ENCODE measurements at regions not wholly inside any gene's neighbourhood (a gene's known extent, or its start where the extent isn't known, plus 50 kb on each side); places are given as distances from the start of the nearest gene placed in this dataset.
A peak's percentile ranks its signal among the peaks of the same experiment; 100 is the strongest.

DNA sequence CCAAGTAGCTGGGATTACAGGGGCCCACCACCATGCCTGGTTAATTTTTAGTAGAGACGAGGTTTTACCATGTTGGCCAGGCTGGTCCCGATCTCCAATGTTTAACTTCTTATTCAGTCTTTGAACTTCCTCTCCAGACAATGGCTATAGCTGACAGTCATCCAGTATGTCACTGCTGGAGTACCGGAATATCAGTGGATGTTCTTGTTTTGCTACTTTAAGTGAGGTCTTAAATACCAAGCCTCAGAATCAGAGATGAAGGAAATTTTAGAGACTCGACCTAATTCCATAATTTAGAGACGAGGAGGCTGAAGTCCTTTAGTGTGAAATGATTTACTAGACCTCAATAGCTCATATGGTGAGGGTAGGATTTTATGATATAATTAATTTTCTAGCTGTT, 294.8 kb upstream of the KLF6 start:
- DNase-seq, result no peak
- H3K9me3 ChIP-seq (ENCODE audit: control insufficient read depth in 2 of 2, low read length in 2 of 2), result no peaks in the 10 kb centered on the region
- Mint-ChIP-seq H3K4me3 (peak overlapping the region in 3 of 4 donors; percentile 28 to 74 (median 47)), H3K9me3 (peaks cover 0 to 4% (median 0%) of the 10 kb centered on the region in 7 donors), H3K36me3 (peaks cover under 1% of the 10 kb centered on the region), H3K27ac (peak overlapping the region; percentile 80 to 94 (median 90)), H3K27me3 (no peaks in the 10 kb centered on the region), H3K4me1 (peaks cover 33 to 81% (median 52%) of the 10 kb centered on the region in 4 donors)
- peak overlapping the region; percentile 31 for H3K27ac ChIP-seq (ENCODE audit: insufficient read depth, low read length, poor library complexity, severe bottlenecking)
- no peaks in the 10 kb centered on the region for H3K36me3 ChIP-seq (ENCODE audit: control insufficient read depth, insufficient read depth, low read length)
- ATAC-seq (ENCODE audit: low read depth in 2 of 2), result no peak
- H3K4me3 ChIP-seq (ENCODE audit: low read depth, low read length), result peak overlapping the region; percentile 58
- H3K27me3 ChIP-seq (ENCODE audit: control insufficient read depth, insufficient read depth, low read length), result no peaks in the 10 kb centered on the region
- H3K4me1 ChIP-seq (ENCODE audit: control insufficient read depth, insufficient read depth, low read length, poor library complexity, severe bottlenecking), result peaks cover 52% of the 10 kb centered on the region

GRCh38 chr10:4077804-4078203, 292.8 kb upstream of the KLF6 start:
- H3K4me3 ChIP-seq (ENCODE audit: low read depth, low read length), result no peak overlapping the region
- H3K9me3 Mint-ChIP-seq, result peaks cover 0 to 4% (median 0%) of the 10 kb centered on the region in 7 donors
- no peak overlapping the region for H3K27ac ChIP-seq (ENCODE audit: insufficient read depth, low read length, poor library complexity, severe bottlenecking)
- peaks cover 66% of the 10 kb centered on the region for H3K4me1 ChIP-seq (ENCODE audit: control insufficient read depth, insufficient read depth, low read length, poor library complexity, severe bottlenecking)
- ATAC-seq (ENCODE audit: low read depth in 2 of 2) (no peak), DNase-seq (no peak)
- H3K36me3 Mint-ChIP-seq, result peaks cover 3% of the 10 kb centered on the region
- H3K4me1 Mint-ChIP-seq, result peaks cover 42 to 82% (median 58%) of the 10 kb centered on the region in 4 donors
- no peaks in the 10 kb centered on the region for H3K27me3 ChIP-seq (ENCODE audit: control insufficient read depth, insufficient read depth, low read length)
- no peaks in the 10 kb centered on the region for H3K9me3 ChIP-seq (ENCODE audit: control insufficient read depth in 2 of 2, low read length in 2 of 2)
- H3K4me3 Mint-ChIP-seq, result no peak overlapping the region
- peak overlapping the region; percentile 76 to 92 (median 81) for H3K27ac Mint-ChIP-seq
- no peaks in the 10 kb centered on the region for H3K36me3 ChIP-seq (ENCODE audit: control insufficient read depth, insufficient read depth, low read length)
- no peaks in the 10 kb centered on the region for H3K27me3 Mint-ChIP-seq

DNA sequence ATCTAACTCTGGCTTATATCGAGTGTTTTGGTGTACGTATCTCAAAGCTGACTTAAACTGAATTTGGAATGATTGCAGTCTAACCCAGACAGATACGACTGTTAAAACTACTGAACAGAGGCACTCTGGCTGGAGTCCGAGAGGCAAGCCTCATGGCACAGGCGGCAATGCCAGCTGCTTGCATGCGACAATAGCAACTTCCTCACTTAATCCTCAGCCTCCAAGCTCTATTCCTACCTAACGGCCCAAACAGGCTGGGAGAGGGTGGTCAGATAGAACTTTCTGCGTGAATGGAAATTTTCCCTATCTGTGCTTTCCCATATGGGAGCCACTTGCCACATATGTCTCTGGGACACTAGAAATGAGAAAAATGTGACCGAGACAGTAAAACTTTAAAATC, 292.0 kb upstream of the KLF6 start:
- Histone ChIP-seq H3K9me3 (ENCODE audit: control insufficient read depth in 2 of 2, low read length in 2 of 2) (no peaks in the 10 kb centered on the region), H3K27me3 (ENCODE audit: control insufficient read depth, insufficient read depth, low read length) (no peaks in the 10 kb centered on the region), H3K4me1 (ENCODE audit: control insufficient read depth, insufficient read depth, low read length, poor library complexity, severe bottlenecking) (peaks cover 66% of the 10 kb centered on the region), H3K36me3 (ENCODE audit: control insufficient read depth, insufficient read depth, low read length) (no peaks in the 10 kb centered on the region), H3K27ac (ENCODE audit: insufficient read depth, low read length, poor library complexity, severe bottlenecking) (no peak overlapping the region), H3K4me3 (ENCODE audit: low read depth, low read length) (no peak overlapping the region)
- Mint-ChIP-seq H3K4me1 (peaks cover 42 to 76% (median 53%) of the 10 kb centered on the region in 4 donors), H3K27ac (peak overlapping the region; percentile 76 to 81 (median 76)), H3K27me3 (no peaks in the 10 kb centered on the region), H3K9me3 (peaks cover 0 to 2% (median 0%) of the 10 kb centered on the region in 7 donors), H3K4me3 (no peak overlapping the region), H3K36me3 (peaks cover 3% of the 10 kb centered on the region)
- DNase-seq (no peak), ATAC-seq (ENCODE audit: low read depth in 2 of 2) (no peak)

GRCh38 chr10:4075443-4075842, 290.4 kb upstream of the KLF6 start:
- Mint-ChIP-seq H3K9me3 (peaks cover 0 to 2% (median 0%) of the 10 kb centered on the region in 7 donors), H3K27ac (peak overlapping the region; percentile 76 to 91 (median 85)), H3K4me1 (peaks cover 33 to 61% (median 42%) of the 10 kb centered on the region in 4 donors), H3K27me3 (no peaks in the 10 kb centered on the region), H3K36me3 (peaks cover 3% of the 10 kb centered on the region), H3K4me3 (peak overlapping the region; percentile 46 to 91 (median 73))
- Histone ChIP-seq H3K9me3 (ENCODE audit: control insufficient read depth in 2 of 2, low read length in 2 of 2) (no peaks in the 10 kb centered on the region), H3K4me3 (ENCODE audit: low read depth, low read length) (peak overlapping the region; percentile 55), H3K27ac (ENCODE audit: insufficient read depth, low read length, poor library complexity, severe bottlenecking) (no peak overlapping the region), H3K4me1 (ENCODE audit: control insufficient read depth, insufficient read depth, low read length, poor library complexity, severe bottlenecking) (peaks cover 53% of the 10 kb centered on the region), H3K27me3 (ENCODE audit: control insufficient read depth, insufficient read depth, low read length) (no peaks in the 10 kb centered on the region), H3K36me3 (ENCODE audit: control insufficient read depth, insufficient read depth, low read length) (no peaks in the 10 kb centered on the region)
- DNase-seq (no peak), ATAC-seq (ENCODE audit: low read depth in 2 of 2) (no peak)

- peak overlapping the region; percentile 46 to 91 (median 73) for H3K4me3 Mint-ChIP-seq
- Histone ChIP-seq H3K4me1 (ENCODE audit: control insufficient read depth, insufficient read depth, low read length, poor library complexity, severe bottlenecking) (peaks cover 46% of the 10 kb centered on the region), H3K27me3 (ENCODE audit: control insufficient read depth, insufficient read depth, low read length) (no peaks in the 10 kb centered on the region), H3K36me3 (ENCODE audit: control insufficient read depth, insufficient read depth, low read length) (no peaks in the 10 kb centered on the region), H3K9me3 (ENCODE audit: control insufficient read depth in 2 of 2, low read length in 2 of 2) (no peaks in the 10 kb centered on the region), H3K4me3 (ENCODE audit: low read depth, low read length) (peak overlapping the region; percentile 55), H3K27ac (ENCODE audit: insufficient read depth, low read length, poor library complexity, severe bottlenecking) (no peak overlapping the region)
- peak in 1 of 3 donors; percentile 44 for DNase-seq
- H3K27ac Mint-ChIP-seq, result peak overlapping the region; percentile 76 to 91 (median 85)
- no peaks in the 10 kb centered on the region for H3K27me3 Mint-ChIP-seq
- peaks cover 3% of the 10 kb centered on the region for H3K36me3 Mint-ChIP-seq
- peaks cover 0 to 2% (median 0%) of the 10 kb centered on the region in 7 donors for H3K9me3 Mint-ChIP-seq
- peaks cover 27 to 55% (median 35%) of the 10 kb centered on the region in 4 donors for H3K4me1 Mint-ChIP-seq
- peak; percentile 50 to 64 for ATAC-seq (ENCODE audit: low read depth in 2 of 2)
Observed at GRCh38 chr10:4074545-4075407, 289.8 kb upstream of the KLF6 start.

GRCh38 chr10:4073912-4074311, 288.9 kb upstream of the KLF6 start:
- Histone ChIP-seq H3K9me3 (ENCODE audit: control insufficient read depth in 2 of 2, low read length in 2 of 2) (no peaks in the 10 kb centered on the region), H3K4me1 (ENCODE audit: control insufficient read depth, insufficient read depth, low read length, poor library complexity, severe bottlenecking) (peaks cover 37% of the 10 kb centered on the region), H3K27ac (ENCODE audit: insufficient read depth, low read length, poor library complexity, severe bottlenecking) (no peak overlapping the region), H3K27me3 (ENCODE audit: control insufficient read depth, insufficient read depth, low read length) (no peaks in the 10 kb centered on the region), H3K36me3 (ENCODE audit: control insufficient read depth, insufficient read depth, low read length) (no peaks in the 10 kb centered on the region), H3K4me3 (ENCODE audit: low read depth, low read length) (no peak overlapping the region)
- no peak overlapping the region for H3K4me3 Mint-ChIP-seq
- DNase-seq, result no peak
- H3K27me3 Mint-ChIP-seq, result no peaks in the 10 kb centered on the region
- peaks cover 19 to 46% (median 27%) of the 10 kb centered on the region in 4 donors for H3K4me1 Mint-ChIP-seq
- peaks cover 3% of the 10 kb centered on the region for H3K36me3 Mint-ChIP-seq
- peaks cover 0 to 2% (median 0%) of the 10 kb centered on the region in 7 donors for H3K9me3 Mint-ChIP-seq
- ATAC-seq (ENCODE audit: low read depth in 2 of 2), result no peak
- H3K27ac Mint-ChIP-seq, result peak overlapping the region in 2 of 3 donors; percentile 32 to 91

GRCh38 chr10:4070921-4071660, 286.1 kb upstream of the KLF6 start:
- H3K36me3 ChIP-seq (ENCODE audit: control insufficient read depth, insufficient read depth, low read length), result no peaks in the 10 kb centered on the region
- no peaks in the 10 kb centered on the region for H3K9me3 ChIP-seq (ENCODE audit: control insufficient read depth in 2 of 2, low read length in 2 of 2)
- no peak overlapping the region for H3K27ac ChIP-seq (ENCODE audit: insufficient read depth, low read length, poor library complexity, severe bottlenecking)
- H3K27ac Mint-ChIP-seq, result no peak overlapping the region
- no peaks in the 10 kb centered on the region for H3K27me3 Mint-ChIP-seq
- H3K27me3 ChIP-seq (ENCODE audit: control insufficient read depth, insufficient read depth, low read length), result no peaks in the 10 kb centered on the region
- ATAC-seq (ENCODE audit: low read depth in 2 of 2) (no peak), DNase-seq (no peak)
- H3K9me3 Mint-ChIP-seq, result peaks cover 0 to 2% (median 0%) of the 10 kb centered on the region in 7 donors
- peaks cover 24% of the 10 kb centered on the region for H3K4me1 ChIP-seq (ENCODE audit: control insufficient read depth, insufficient read depth, low read length, poor library complexity, severe bottlenecking)
- H3K4me3 ChIP-seq (ENCODE audit: low read depth, low read length), result no peak overlapping the region
- peaks cover 21 to 28% (median 23%) of the 10 kb centered on the region in 4 donors for H3K4me1 Mint-ChIP-seq
- H3K4me3 Mint-ChIP-seq, result no peak overlapping the region
- H3K36me3 Mint-ChIP-seq, result peaks cover 3% of the 10 kb centered on the region

Measured in CD4-positive, CD25-positive, alpha-beta regulatory T cell (primary cell).